BE2C (cell line): ENCODE measurements at regions not wholly inside any gene's neighbourhood (a gene's known extent, or its start where the extent isn't known, plus 50 kb on each side); places are given as distances from the start of the nearest gene placed in this dataset.

ENCODE experiments used
- DNase-seq: peaks from one replicate; pipeline ENCODE4 v3.0.0-alpha.2; 2020
- H3K27me3 ChIP-seq: fragments of 250-450 bp; sonication (Bioruptor Pico); 2 replicates; pipeline ENCODE4 v1.5.1; 2020; ENCODE audit warnings: mild to moderate bottlenecking
- H3K36me3 ChIP-seq: fragments of 250-450 bp; sonication (Bioruptor Pico); 2 replicates; pipeline ENCODE4 v1.5.1; 2020; ENCODE audit warnings: mild to moderate bottlenecking
- H3K4me1 ChIP-seq: fragments of 250-450 bp; sonication (Bioruptor Pico); 2 replicates; pipeline ENCODE4 v1.5.1; 2020
- H3K4me3 ChIP-seq: 2 replicates; pipeline ENCODE4 v1.5.1; 2011; ENCODE audit warnings: low read depth, low read length
- H3K9me3 ChIP-seq: fragments of 250-450 bp; sonication (Bioruptor Pico); 2 replicates; pipeline ENCODE4 v1.5.1; 2020
- TF ChIP-seq, protein P1 (sequence below): IDR thresholded peaks from 2 replicates; pipeline ENCODE4 v1.5.1; 2012; ENCODE audit warnings: mild to moderate bottlenecking, low read depth, low read length

DNA sequence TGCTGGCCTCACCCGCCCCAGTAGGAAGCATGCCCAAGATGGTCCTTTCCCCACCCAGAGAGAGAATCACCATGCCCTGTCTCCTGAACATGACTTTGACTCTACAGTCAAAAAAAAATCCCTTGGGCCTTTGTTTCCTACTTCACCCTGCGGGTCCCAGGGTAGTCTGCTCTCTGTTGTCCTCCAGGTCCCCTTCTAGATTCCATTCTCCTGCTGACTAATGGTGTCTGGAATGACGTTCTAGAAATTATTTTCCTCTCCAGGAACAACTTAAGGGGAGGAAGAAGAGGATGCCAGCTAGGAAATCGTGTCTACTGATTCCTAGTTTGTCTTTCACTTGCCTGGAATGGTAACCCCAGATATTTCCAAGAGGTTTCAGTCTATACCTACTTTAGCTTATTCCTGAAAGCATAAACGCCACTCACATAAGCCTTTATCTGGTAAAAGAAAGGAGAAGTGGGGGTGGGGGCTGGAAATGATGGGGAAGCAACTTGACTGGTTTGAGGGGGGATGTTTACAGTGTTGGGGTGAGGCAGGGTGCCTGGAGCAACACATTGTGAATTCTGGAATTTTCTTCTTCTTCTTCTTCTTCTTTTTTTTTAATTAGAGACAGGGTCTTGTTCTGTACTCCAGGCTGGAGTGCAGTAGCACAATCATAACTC lies 93.9 kb downstream of the SNX18 start:
- H3K36me3 ChIP-seq, result no peaks in the 10 kb centered on the region
- no peak for DNase-seq
- H3K4me1 ChIP-seq, result no peaks in the 10 kb centered on the region
- no peaks in the 10 kb centered on the region for H3K27me3 ChIP-seq
- H3K9me3 ChIP-seq, result no peaks in the 10 kb centered on the region
- H3K4me3 ChIP-seq, result no peak overlapping the region
- TF ChIP-seq, protein P1, sequence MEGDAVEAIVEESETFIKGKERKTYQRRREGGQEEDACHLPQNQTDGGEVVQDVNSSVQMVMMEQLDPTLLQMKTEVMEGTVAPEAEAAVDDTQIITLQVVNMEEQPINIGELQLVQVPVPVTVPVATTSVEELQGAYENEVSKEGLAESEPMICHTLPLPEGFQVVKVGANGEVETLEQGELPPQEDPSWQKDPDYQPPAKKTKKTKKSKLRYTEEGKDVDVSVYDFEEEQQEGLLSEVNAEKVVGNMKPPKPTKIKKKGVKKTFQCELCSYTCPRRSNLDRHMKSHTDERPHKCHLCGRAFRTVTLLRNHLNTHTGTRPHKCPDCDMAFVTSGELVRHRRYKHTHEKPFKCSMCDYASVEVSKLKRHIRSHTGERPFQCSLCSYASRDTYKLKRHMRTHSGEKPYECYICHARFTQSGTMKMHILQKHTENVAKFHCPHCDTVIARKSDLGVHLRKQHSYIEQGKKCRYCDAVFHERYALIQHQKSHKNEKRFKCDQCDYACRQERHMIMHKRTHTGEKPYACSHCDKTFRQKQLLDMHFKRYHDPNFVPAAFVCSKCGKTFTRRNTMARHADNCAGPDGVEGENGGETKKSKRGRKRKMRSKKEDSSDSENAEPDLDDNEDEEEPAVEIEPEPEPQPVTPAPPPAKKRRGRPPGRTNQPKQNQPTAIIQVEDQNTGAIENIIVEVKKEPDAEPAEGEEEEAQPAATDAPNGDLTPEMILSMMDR, result no peak

DNA sequence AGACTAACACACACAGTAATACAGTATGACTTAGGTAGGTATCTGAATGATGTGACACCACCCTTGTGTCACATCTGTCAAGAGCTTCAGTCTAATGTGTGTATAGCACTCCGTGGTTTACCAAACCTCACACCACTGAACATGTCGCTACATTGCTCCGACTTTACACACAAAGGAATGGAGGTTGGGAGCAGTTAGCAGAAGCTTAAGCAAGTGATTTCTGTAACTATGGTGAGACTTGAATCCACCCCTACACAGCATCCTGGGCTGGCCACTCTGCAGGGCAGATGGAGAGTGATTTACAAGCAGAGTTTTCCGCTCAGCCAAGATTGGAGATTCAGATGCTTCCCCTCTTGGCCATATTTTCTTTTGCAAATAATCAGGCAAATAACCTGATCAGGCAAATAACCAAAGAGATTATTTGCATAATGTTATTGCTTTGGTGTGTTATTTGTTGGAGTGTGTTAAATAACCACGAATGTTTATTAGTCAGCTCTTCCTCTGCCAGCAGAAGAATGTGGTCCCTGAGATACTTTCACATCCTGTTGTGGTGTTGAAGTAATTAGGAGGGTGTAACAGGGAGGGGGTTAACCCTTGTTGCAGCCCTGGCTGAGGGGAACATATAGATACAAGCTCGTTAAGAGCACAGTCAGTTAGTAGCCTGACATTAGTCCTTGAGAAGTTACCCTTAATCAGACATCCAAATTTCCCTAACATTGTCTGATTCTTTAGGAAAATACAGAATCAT lies 92.8 kb downstream of the SNX18 start:
- Histone ChIP-seq H3K9me3 (no peaks in the 10 kb centered on the region), H3K36me3 (no peaks in the 10 kb centered on the region), H3K4me1 (no peaks in the 10 kb centered on the region), H3K27me3 (no peaks in the 10 kb centered on the region), H3K4me3 (no peak overlapping the region)
- TF ChIP-seq, protein P1, result no peak
- DNase-seq, result no peak

DNA sequence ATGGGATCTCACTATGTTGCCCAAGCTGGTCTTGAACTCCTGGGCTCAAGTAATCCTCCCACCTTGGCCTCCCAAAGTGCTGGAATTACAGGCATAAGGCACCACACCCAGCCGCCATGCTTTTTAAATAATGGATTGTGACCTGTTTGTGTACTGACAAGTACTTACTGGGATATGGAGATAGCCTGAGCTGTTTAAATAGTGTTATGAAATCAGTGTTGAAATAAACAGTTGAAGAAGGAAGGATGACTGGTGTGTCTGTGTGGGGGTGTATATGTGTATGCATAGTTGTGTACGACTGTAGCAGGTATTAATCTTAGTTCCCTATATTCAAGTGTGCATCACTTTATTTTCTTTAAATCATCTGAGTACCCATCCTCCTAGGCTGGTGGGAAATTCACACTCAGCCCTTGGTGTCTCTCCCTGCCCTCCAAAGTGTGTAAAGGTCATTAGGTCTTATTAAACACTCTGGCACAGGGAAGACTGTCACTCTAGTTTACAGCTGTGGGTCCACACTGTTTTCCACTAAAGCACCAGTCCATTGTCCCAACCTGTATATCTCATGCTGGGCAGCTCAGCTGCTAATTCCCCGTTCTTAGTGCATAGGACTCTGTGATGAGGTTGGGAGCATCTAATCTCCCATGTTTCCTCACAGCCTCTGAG lies 91.0 kb downstream of the SNX18 start:
- TF ChIP-seq, protein P1, result no peak
- Histone ChIP-seq H3K9me3 (no peaks in the 10 kb centered on the region), H3K4me3 (no peak overlapping the region), H3K36me3 (no peaks in the 10 kb centered on the region), H3K4me1 (no peaks in the 10 kb centered on the region), H3K27me3 (no peaks in the 10 kb centered on the region)
- no peak for DNase-seq

DNA sequence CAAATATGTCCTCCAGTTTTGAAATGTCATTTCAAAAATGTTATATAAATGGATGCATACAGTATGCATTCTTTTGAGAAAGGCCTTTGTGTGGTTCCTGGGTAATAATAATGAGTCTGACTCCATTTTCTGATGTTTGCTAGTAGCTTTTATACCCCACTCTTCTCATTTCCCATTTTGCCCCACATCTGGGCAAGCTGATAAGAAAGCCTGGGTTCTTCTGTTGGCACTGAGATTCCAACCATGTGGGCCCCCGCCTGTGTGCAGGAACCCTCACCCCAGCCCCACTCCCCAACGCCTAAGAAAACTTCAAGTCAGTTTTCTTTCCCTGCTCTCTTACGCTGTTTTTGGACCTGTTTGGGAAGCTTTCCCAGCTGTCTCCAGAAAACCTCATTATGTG lies 89.4 kb downstream of the SNX18 start:
- no peaks in the 10 kb centered on the region for H3K9me3 ChIP-seq
- DNase-seq, result no peak
- H3K4me3 ChIP-seq, result no peak overlapping the region
- TF ChIP-seq, protein P1, result no peak
- H3K36me3 ChIP-seq, result no peaks in the 10 kb centered on the region
- H3K27me3 ChIP-seq, result no peaks in the 10 kb centered on the region
- no peaks in the 10 kb centered on the region for H3K4me1 ChIP-seq

DNA sequence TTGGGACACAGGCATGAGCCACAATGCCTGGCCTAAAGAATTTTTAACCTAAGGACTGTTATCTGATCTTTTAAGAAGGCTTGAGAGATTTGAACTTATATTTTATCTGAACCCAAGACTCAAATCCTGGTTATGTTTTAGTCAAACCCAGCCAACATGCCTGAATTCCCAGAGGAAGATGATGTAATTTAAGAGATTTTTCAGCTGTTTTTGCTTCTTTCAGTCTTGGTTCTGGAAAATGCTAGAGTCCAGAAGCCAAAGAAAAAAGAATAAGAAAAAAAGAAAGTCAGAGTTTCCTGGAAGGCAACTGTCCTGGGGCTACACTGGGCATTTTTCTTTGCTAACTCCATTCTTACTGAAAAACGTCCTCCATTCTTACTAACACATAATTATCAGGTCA lies 85.8 kb downstream of the SNX18 start:
- Histone ChIP-seq H3K9me3 (no peaks in the 10 kb centered on the region), H3K36me3 (no peaks in the 10 kb centered on the region), H3K27me3 (no peaks in the 10 kb centered on the region), H3K4me3 (no peak overlapping the region), H3K4me1 (no peaks in the 10 kb centered on the region)
- TF ChIP-seq, protein P1, result no peak
- no peak for DNase-seq

DNA sequence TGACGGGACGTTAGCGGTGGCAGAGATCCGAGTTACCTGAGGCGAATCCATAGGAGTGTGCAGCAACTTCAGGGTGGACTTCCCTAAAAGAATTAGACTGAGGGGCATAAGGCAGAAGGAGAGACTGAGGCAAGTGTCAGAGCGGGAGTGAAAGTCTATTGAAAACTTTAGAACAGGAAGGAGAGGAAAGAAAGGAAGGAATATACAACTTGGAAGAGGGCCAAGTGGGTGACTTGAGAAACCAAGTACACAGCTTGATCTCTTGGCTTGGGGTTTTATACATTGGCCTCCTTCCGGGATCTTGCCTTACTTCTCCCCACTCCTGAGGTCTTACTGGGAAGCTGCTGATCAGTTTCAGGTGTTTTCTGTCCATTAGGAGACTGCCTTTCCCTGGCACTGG lies 84.9 kb downstream of the SNX18 start:
- no peaks in the 10 kb centered on the region for H3K27me3 ChIP-seq
- H3K4me3 ChIP-seq, result no peak overlapping the region
- no peak for DNase-seq
- TF ChIP-seq, protein P1, result no peak
- H3K9me3 ChIP-seq, result no peaks in the 10 kb centered on the region
- H3K4me1 ChIP-seq, result no peaks in the 10 kb centered on the region
- H3K36me3 ChIP-seq, result no peaks in the 10 kb centered on the region
